BJ (cell line): ENCODE measurements at regions not wholly inside any gene's neighbourhood (a gene's known extent, or its start where the extent isn't known, plus 50 kb on each side); places are given as distances from the start of the nearest gene placed in this dataset.

Experiments
- CTCF ChIA-PET: fragments of 350-600 bp; formaldehyde crosslinking; extraction: SDS; loops from one replicate; lab custom pipeline; 2021; ENCODE audit warnings: antibody characterized with exemption, inconsistent platforms; lab: Yijun Ruan, JAX
- POLR2A ChIA-PET: fragments of 300-600 bp; sonication (Branson Sonifier 250); formaldehyde crosslinking; extraction: SDS; loops from one replicate; lab custom pipeline; 2021; ENCODE audit warnings: antibody characterized with exemption; lab: Charles Lee
- DNase-seq: peaks from one replicate; pipeline ENCODE4 v3.0.0-alpha.2; 2011; ENCODE audit warnings: low read depth
- H3K27me3 ChIP-seq: 2 replicates; pipeline ENCODE4 v1.6.0; 2011; ENCODE audit warnings: low read length; ENCODE audit not compliant: control insufficient read depth, insufficient read depth
- H3K36me3 ChIP-seq: 2 replicates; pipeline ENCODE4 v1.5.1; 2011; ENCODE audit warnings: low read length; ENCODE audit not compliant: control insufficient read depth, insufficient read depth
- H3K4me3 ChIP-seq: 2 replicates; pipeline ENCODE4 v1.5.1; 2011; ENCODE audit warnings: low read depth, mild to moderate bottlenecking, control low read depth, low read length
- CTCF ChIP-seq: IDR thresholded peaks from 2 replicates; pipeline ENCODE4 v1.5.1; 2011; ENCODE audit warnings: low read depth, mild to moderate bottlenecking, control low read depth, inconsistent platforms, low read length, moderate library complexity; ENCODE audit not compliant: insufficient read depth

- POLR2A ChIA-PET = no interaction called here
- H3K27me3 ChIP-seq = no peaks in the 10 kb centered on the region
- DNase-seq = no peak
- no peaks in the 10 kb centered on the region for H3K36me3 ChIP-seq
- TF ChIP-seq CTCF = no peak
- CTCF ChIA-PET = interaction anchor here (1.6 kb wide), 1 partner anchor 58 kb away, joined by 4 read pairs; no protein-coding TSS in a partner anchor
- no peak overlapping the region for H3K4me3 ChIP-seq
These were observed 106.7 kb upstream of the CNKSR3 start for GRCh38 chr6:154617175-154617574.

GRCh38 chr6:154619146-154619545, 108.7 kb upstream of the CNKSR3 start:
- TF ChIP-seq CTCF = no peak
- DNase-seq = no peak
- no peaks in the 10 kb centered on the region for H3K27me3 ChIP-seq
- H3K36me3 ChIP-seq = no peaks in the 10 kb centered on the region
- ChIA-PET CTCF (interaction anchor here (0.6 to 1.6 kb wide), 2 partner anchors 12 to 75 kb away, joined by 3 to 6 read pairs; no protein-coding TSS in a partner anchor), POLR2A (no interaction called here)
- H3K4me3 ChIP-seq = no peak overlapping the region

GRCh38 chr6:154621686-154622085, 111.2 kb upstream of the CNKSR3 start:
- CTCF ChIA-PET = interaction anchor here (0.9 kb wide), 1 partner anchor 12 kb away, joined by 3 read pairs; no protein-coding TSS in a partner anchor
- TF ChIP-seq CTCF = no peak
- H3K36me3 ChIP-seq = no peaks in the 10 kb centered on the region

GRCh38 chr6:154622618-154623336, 110.4 kb upstream of the SCAF8 start:
- TF ChIP-seq CTCF = no peak
- 0 out of 2 replicates have a peak, but pooled peaks cover 2% of the 10 kb centered on the region for H3K27me3 ChIP-seq
- H3K36me3 ChIP-seq = no peaks in the 10 kb centered on the region
- no peak for DNase-seq
- H3K4me3 ChIP-seq = no peak overlapping the region
- ChIA-PET POLR2A (no interaction called here), CTCF (interaction anchor here (0.9 kb wide), 1 partner anchor 13 kb away, joined by 3 read pairs; no protein-coding TSS in a partner anchor)

More at GRCh38 chr6:154621686-154622085, 111.2 kb upstream of the CNKSR3 start:
- H3K27me3 ChIP-seq = no peaks in the 10 kb centered on the region
- H3K4me3 ChIP-seq = no peak overlapping the region
- no peak for DNase-seq
- POLR2A ChIA-PET = no interaction called here

- TF ChIP-seq CTCF = no peak
- CTCF ChIA-PET = no interaction called here
- no peak for DNase-seq
- Histone ChIP-seq H3K36me3 (no peaks in the 10 kb centered on the region), H3K4me3 (no peak overlapping the region), H3K27me3 (0 out of 2 replicates have a peak, but pooled peaks cover 2% of the 10 kb centered on the region)
- POLR2A ChIA-PET = no interaction called here
These were observed 109.8 kb upstream of the SCAF8 start for GRCh38 chr6:154623391-154623790.
